Mesenchymal stem cell (in vitro differentiated cells and primary cell): ENCODE measurements at regions not wholly inside any gene's neighbourhood (a gene's known extent, or its start where the extent isn't known, plus 50 kb on each side); places are given as distances from the start of the nearest gene placed in this dataset.
A peak's percentile ranks its signal among the peaks of the same experiment; 100 is the strongest.
"Not testable (repeated sequence)": the region's sequence is repeated elsewhere in the genome, so short reads cannot be mapped to it uniquely, and the experiment has no call there.

Experiments used
- DNase-seq: peaks from one replicate; pipeline ENCODE4 v3.0.0-alpha.2; 2013
- H2AFZ ChIP-seq: one replicate; pipeline ENCODE4 v1.6.1; 2013; ENCODE audit warnings: low read depth, mild to moderate bottlenecking, control low read depth, inconsistent platforms, low read length, moderate library complexity
- H2AK5ac ChIP-seq: 2 replicates; pipeline ENCODE4 v1.6.1; 2013; ENCODE audit warnings: low read length, moderate library complexity, mild to moderate bottlenecking, inconsistent platforms; ENCODE audit not compliant: severe bottlenecking
- H2BK120ac ChIP-seq: one replicate; pipeline ENCODE4 v1.6.1; 2013; ENCODE audit warnings: low read depth, mild to moderate bottlenecking, inconsistent platforms, low read length, moderate library complexity
- H2BK12ac ChIP-seq, 2 experiments: one replicate each; pipeline ENCODE4 v1.6.1; 2013; ENCODE audit warnings: inconsistent platforms in 2 of 2, low read length in 2 of 2, mild to moderate bottlenecking in 2 of 2, moderate library complexity in 2 of 2, control low read depth in 1 of 2
- H2BK15ac ChIP-seq: one replicate; pipeline ENCODE4 v1.6.1; 2013; ENCODE audit warnings: mild to moderate bottlenecking, low read depth, inconsistent platforms; ENCODE audit not compliant: poor library complexity, severe bottlenecking
- H2BK5ac ChIP-seq: 2 replicates; pipeline ENCODE4 v1.6.1; 2013; ENCODE audit warnings: low read depth, mild to moderate bottlenecking, low read length, control low read depth, inconsistent platforms; ENCODE audit not compliant: poor library complexity, severe bottlenecking
- H3K14ac ChIP-seq, 2 experiments: one replicate each; pipeline ENCODE4 v1.6.1; 2013; ENCODE audit warnings: inconsistent platforms in 2 of 2, low read length in 2 of 2, control low read depth in 1 of 2, mild to moderate bottlenecking in 1 of 2, moderate library complexity in 1 of 2
- H3K18ac ChIP-seq, 2 experiments: one replicate each; pipeline ENCODE4 v1.6.1; 2013; ENCODE audit warnings: inconsistent platforms in 2 of 2, low read length in 2 of 2, control low read depth in 1 of 2, low read depth in 1 of 2, mild to moderate bottlenecking in 1 of 2
- H3K23ac ChIP-seq, 2 experiments: one replicate each; pipeline ENCODE4 v1.6.1; 2013; ENCODE audit warnings: inconsistent platforms in 2 of 2, low read length in 2 of 2, mild to moderate bottlenecking in 2 of 2, moderate library complexity in 2 of 2, control low read depth in 1 of 2
- H3K27ac ChIP-seq: 2 replicates; pipeline ENCODE4 v1.5.1; 2013; ENCODE audit warnings: mild to moderate bottlenecking, moderate library complexity, low read length, control low read depth, inconsistent platforms; ENCODE audit not compliant: poor library complexity, severe bottlenecking
- H3K27me3 ChIP-seq, 2 experiments: 2 replicates each; pipeline versions ENCODE4 v1.6.1 to v1.7.0; 2013; ENCODE audit warnings: low read length in 2 of 2, mild to moderate bottlenecking in 2 of 2, moderate library complexity in 2 of 2, control low read depth in 1 of 2, inconsistent platforms in 1 of 2; ENCODE audit not compliant: control insufficient read depth in 1 of 2, insufficient read depth in 1 of 2
- H3K36me3 ChIP-seq, 2 experiments: 2 replicates each; pipeline versions ENCODE4 v1.6.1 to v1.7.0; 2013; ENCODE audit warnings: low read length in 2 of 2, control low read depth in 1 of 2, inconsistent platforms in 1 of 2, low read depth in 1 of 2, mild to moderate bottlenecking in 1 of 2; ENCODE audit not compliant: insufficient read depth in 2 of 2, control insufficient read depth in 1 of 2
- H3K4ac ChIP-seq, 2 experiments: one replicate each; pipeline ENCODE4 v1.6.1; 2013; ENCODE audit warnings: inconsistent platforms in 2 of 2, low read length in 2 of 2, mild to moderate bottlenecking in 2 of 2, moderate library complexity in 2 of 2, control low read depth in 1 of 2, low read depth in 1 of 2
- H3K4me1 ChIP-seq: 2 replicates; pipeline ENCODE4 v1.6.1; 2013; ENCODE audit warnings: low read depth, low read length, control low read depth; ENCODE audit not compliant: control insufficient read depth, insufficient read depth
- H3K4me2 ChIP-seq: 2 replicates; pipeline ENCODE4 v1.6.1; 2013; ENCODE audit warnings: low read length, mild to moderate bottlenecking, inconsistent platforms; ENCODE audit not compliant: poor library complexity, severe bottlenecking
- H3K4me3 ChIP-seq, 2 experiments: 2 replicates each; pipeline versions ENCODE4 v1.5.1 to v1.7.0; 2013; ENCODE audit warnings: low read length in 2 of 2, mild to moderate bottlenecking in 2 of 2, control low read depth in 1 of 2, low read depth in 1 of 2; ENCODE audit not compliant: insufficient read depth in 1 of 2
- H3K79me1 ChIP-seq: replicated peaks from 2 replicates; pipeline ENCODE4 v1.6.1; 2013; ENCODE audit warnings: mild to moderate bottlenecking, control low read depth, low read length, inconsistent platforms; ENCODE audit not compliant: poor library complexity, severe bottlenecking
- H3K9ac ChIP-seq: 2 replicates; pipeline ENCODE4 v1.7.0; 2013; ENCODE audit warnings: mild to moderate bottlenecking, low read length, moderate library complexity
- H3K9me3 ChIP-seq: 2 replicates; pipeline ENCODE4 v1.7.0; 2013; ENCODE audit warnings: mild to moderate bottlenecking, low read length; ENCODE audit not compliant: control insufficient read depth
- H4K8ac ChIP-seq: one replicate; pipeline ENCODE4 v1.6.1; 2013; ENCODE audit warnings: inconsistent platforms, mild to moderate bottlenecking, low read length, moderate library complexity
- H4K91ac ChIP-seq: one replicate; pipeline ENCODE4 v1.6.1; 2013; ENCODE audit warnings: mild to moderate bottlenecking, low read length, inconsistent platforms
- WGBS: methylation state at CpG from one replicate; pipeline ENCODE4 v1.1.7; 2013; ENCODE audit warnings: mixed read lengths; 5-methylcytosine and 5-hydroxymethylcytosine counted together

DNA sequence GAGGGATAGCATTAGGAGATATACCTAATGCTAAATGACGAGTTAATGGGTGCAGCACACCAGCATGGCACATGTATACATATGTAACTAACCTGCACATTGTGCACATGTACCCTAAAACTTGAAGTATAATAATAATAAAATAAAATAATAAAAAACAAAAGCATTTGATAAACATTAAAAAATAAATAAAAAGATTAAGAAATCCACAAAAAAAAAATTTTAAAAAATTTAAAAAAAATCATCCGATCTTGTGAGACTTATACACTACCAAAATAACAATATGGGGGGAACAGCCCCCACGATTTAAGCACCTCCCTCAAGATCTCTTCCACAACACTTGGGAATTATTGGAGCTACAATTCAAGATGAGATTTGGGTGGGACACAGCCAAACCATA, 210.3 kb upstream of the CARD18 start:
- H3K79me1 ChIP-seq, H3K4me3 ChIP-seq, H4K8ac ChIP-seq, H2BK12ac ChIP-seq, H3K27me3 ChIP-seq, H2BK5ac ChIP-seq, H3K36me3 ChIP-seq, H3K9ac ChIP-seq, H3K23ac ChIP-seq, H3K27ac ChIP-seq, H3K4me2 ChIP-seq, H2AK5ac ChIP-seq, H3K4me1 ChIP-seq, H3K14ac ChIP-seq, H2BK120ac ChIP-seq, DNase-seq, H3K18ac ChIP-seq, H4K91ac ChIP-seq, H3K4ac ChIP-seq, H2BK15ac ChIP-seq, H2AFZ ChIP-seq: not testable (repeated sequence)
- WGBS: 98% methylated on average over 2 of the region's 3 CpGs
- H3K9me3 ChIP-seq: peaks cover 10% of the 10 kb centered on the region

DNA sequence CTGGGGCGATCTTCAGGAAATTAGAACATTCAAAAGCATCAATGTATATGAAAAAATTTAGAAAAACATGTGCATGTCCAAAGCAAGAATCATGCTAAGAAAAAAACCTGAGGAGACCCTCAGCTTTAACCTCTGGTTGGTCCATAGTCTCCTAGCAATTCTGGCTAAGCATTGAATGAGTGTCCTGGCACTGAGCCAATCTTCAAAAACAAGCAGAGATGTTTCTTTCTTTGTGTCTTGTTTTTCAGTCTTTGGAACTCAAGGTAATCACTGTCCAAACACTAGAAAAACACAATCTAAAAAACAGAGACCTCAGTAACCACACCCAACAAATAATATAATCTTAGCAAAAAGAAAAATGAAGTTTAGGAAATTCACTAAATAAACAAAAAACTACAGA, 205.4 kb upstream of the CARD18 start:
- no CpG with 5 or more reads among the region's 1 CpG for WGBS
- Histone ChIP-seq H3K79me1 (no peaks in the 10 kb centered on the region), H4K91ac (no peak overlapping the region), H3K4me2 (no peak overlapping the region), H3K36me3 (no peaks in the 10 kb centered on the region), H2BK5ac (no peak overlapping the region), H3K4ac (no peak overlapping the region), H2BK15ac (no peak overlapping the region), H3K27ac (no peak overlapping the region), H3K4me3 (no peak overlapping the region), H3K9ac (no peak overlapping the region), H4K8ac (no peak overlapping the region), H2BK12ac (no peak overlapping the region), H3K4me1 (no peaks in the 10 kb centered on the region), H2BK120ac (no peak overlapping the region), H3K18ac (no peak overlapping the region), H3K14ac (no peak overlapping the region), H3K23ac (no peak overlapping the region), H2AK5ac (no peak overlapping the region), H2AFZ (no peak overlapping the region), H3K27me3 (no peaks in the 10 kb centered on the region), H3K9me3 (peaks cover 10% of the 10 kb centered on the region)
- peak; percentile 3 for DNase-seq

DNA sequence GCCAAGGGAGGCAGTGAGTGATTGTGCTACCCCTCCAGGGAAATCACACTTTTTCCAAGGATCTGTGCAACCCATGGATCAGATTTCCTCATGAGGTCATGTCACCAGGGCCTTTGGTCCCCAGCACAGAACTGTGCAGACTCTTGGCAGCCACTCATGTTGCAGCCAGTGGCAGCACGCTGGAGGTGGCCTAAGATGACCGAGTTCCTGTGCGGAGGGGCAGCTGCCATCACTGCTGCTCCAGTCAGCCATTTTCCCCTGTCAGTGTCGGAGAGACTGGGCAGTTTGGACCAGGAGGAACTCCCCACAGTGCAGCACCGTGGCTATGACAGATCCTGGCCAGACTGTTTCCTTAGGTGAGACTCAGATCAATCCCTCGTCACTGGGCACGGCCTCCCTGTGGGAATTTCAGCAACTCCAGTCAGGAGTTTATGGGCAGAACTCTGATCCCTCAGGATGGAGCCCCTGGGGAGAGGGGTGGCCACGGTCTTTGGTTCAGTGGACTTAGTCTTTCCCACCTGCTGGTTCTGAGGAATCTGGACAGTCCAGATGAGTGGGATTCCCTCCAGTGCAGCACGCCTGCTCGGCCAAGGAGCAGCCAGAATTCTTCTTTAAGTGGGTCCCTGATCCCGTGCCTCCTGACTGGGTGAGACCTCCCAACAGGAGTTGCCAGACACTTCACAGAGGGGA, 194.6 kb upstream of the CARD18 start:
- peak overlapping the region; percentile 38 to 92 for H2BK12ac ChIP-seq
- peak overlapping the region; percentile 44 for H2BK15ac ChIP-seq
- no peak overlapping the region for H2AFZ ChIP-seq
- H4K91ac ChIP-seq: peak overlapping the region; percentile 90
- no peak overlapping the region for H4K8ac ChIP-seq
- H2BK120ac ChIP-seq: no peak overlapping the region
- H3K23ac ChIP-seq: no peak overlapping the region
- no peaks in the 10 kb centered on the region for H3K36me3 ChIP-seq
- peak overlapping the region; percentile 75 to 83 for H3K18ac ChIP-seq
- H3K27ac ChIP-seq: no peak overlapping the region
- H3K4me2 ChIP-seq: no peak overlapping the region
- no peaks in the 10 kb centered on the region for H3K27me3 ChIP-seq
- 94% methylated on average over 11 of the region's 11 CpGs for WGBS
- H3K4me3 ChIP-seq: no peak overlapping the region
- H2AK5ac ChIP-seq: no peak overlapping the region
- H3K14ac ChIP-seq: peak overlapping the region in 1 of 2 experiments; percentile 44
- peaks cover 10% of the 10 kb centered on the region for H3K9me3 ChIP-seq
- no peak overlapping the region for H3K9ac ChIP-seq
- no peaks in the 10 kb centered on the region for H3K4me1 ChIP-seq
- H3K4ac ChIP-seq: peak overlapping the region in 1 of 2 experiments; percentile 20
- DNase-seq: no peak
- H2BK5ac ChIP-seq: no peak overlapping the region
- no peaks in the 10 kb centered on the region for H3K79me1 ChIP-seq

DNA sequence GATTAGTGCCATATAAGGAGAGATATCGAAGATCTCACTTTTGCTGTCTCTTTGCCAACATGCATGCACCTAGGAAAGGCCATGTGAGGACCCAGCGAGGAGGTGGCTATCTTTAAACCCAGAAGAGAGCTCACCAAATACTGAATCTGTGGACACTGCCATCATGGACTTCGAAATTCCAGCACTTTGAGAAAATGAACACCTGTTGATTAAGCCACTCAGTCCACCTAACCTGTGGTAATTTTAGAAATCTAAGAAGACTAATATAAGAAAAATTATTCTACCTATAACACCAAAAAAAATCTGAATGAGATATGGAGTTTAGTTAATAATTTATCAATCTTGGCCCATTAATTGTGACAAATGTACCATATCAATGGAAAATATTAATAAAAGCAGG, 193.6 kb upstream of the CARD18 start:
- Histone ChIP-seq H2BK120ac (no peak overlapping the region), H3K14ac (no peak overlapping the region), H3K9me3 (peaks cover 9% of the 10 kb centered on the region), H3K4me2 (no peak overlapping the region), H3K27ac (no peak overlapping the region), H4K91ac (no peak overlapping the region), H3K4me1 (no peaks in the 10 kb centered on the region), H3K18ac (peak overlapping the region in 1 of 2 experiments; percentile 64), H2BK15ac (no peak overlapping the region), H3K9ac (no peak overlapping the region), H2BK12ac (no peak overlapping the region), H2BK5ac (no peak overlapping the region), H2AFZ (no peak overlapping the region), H3K27me3 (no peaks in the 10 kb centered on the region), H3K79me1 (no peaks in the 10 kb centered on the region), H3K23ac (no peak overlapping the region), H3K4ac (peak overlapping the region in 1 of 2 experiments; percentile 11), H3K36me3 (no peaks in the 10 kb centered on the region), H3K4me3 (no peak overlapping the region), H4K8ac (no peak overlapping the region), H2AK5ac (no peak overlapping the region)
- DNase-seq: no peak
- 100% methylated on average over 2 of the region's 3 CpGs for WGBS
